A549 (cell line): ENCODE measurements at regions not wholly inside any gene's neighbourhood (a gene's known extent, or its start where the extent isn't known, plus 50 kb on each side); places are given as distances from the start of the nearest gene placed in this dataset.

Source experiments
- CBX8 ChIP-seq: fragments of 200-600 bp; sonication (generic); IDR thresholded peaks from 2 replicates; pipeline ENCODE4 v1.6.1; 2016
- EP300 ChIP-seq, 2 experiments: fragments of >200 bp; sonication (Bioruptor Twin); formaldehyde crosslinking; IDR thresholded peaks; 2 replicates in 1 of 2; 3 replicates in 1 of 2; pipeline ENCODE4 v1.6.1; 2016 to 2017
- POLR2A ChIP-seq: IDR thresholded peaks from 2 replicates; pipeline ENCODE4 v1.6.1; 2012; ENCODE audit warnings: mild to moderate bottlenecking, low read length
- RFX5 ChIP-seq: fragments of 450-650 bp; IDR thresholded peaks from 2 replicates; pipeline ENCODE4 v1.7.1; 2014; ENCODE audit warnings: antibody characterized with exemption, mild to moderate bottlenecking, moderate library complexity
- TF ChIP-seq, protein P1 (sequence below): fragments of 200-600 bp; sonication (generic); IDR thresholded peaks from 2 replicates; pipeline ENCODE4 v1.6.1; 2016; ENCODE audit warnings: antibody characterized with exemption, mild to moderate bottlenecking, moderate library complexity
- TF ChIP-seq, protein P2 (sequence below): fragments of >200 bp; sonication (Bioruptor Twin); formaldehyde crosslinking; IDR thresholded peaks from 3 replicates; pipeline ENCODE4 v1.5.1; 2016
- TF ChIP-seq, protein P3 (sequence below): fragments of 250-450 bp; sonication (Bioruptor Pico); IDR thresholded peaks from 2 replicates; pipeline ENCODE4 v1.5.0; 2021; ENCODE audit warnings: mild to moderate bottlenecking, moderate library complexity, borderline replicate concordance

DNA sequence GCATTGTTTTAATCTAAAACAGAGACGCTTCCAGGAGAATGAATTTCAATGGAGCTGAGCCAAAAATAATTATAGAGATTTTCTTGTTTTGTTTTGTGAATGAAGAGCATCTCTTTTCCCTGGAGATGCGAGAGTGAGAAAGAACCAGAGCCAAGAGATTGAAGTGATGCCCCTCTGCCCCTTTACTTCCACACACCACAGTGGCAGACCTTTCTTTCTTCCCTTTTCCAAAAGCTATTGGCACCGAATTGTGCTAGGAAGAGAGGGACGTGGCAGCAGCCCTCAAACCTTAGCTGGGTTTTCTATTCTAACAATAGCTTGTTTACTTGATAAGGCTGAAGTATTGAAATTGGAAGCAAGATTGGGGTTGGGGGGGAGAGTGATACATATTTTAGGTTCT, 133.0 kb upstream of the TMEM161B start:
- TF ChIP-seq, protein P1, sequence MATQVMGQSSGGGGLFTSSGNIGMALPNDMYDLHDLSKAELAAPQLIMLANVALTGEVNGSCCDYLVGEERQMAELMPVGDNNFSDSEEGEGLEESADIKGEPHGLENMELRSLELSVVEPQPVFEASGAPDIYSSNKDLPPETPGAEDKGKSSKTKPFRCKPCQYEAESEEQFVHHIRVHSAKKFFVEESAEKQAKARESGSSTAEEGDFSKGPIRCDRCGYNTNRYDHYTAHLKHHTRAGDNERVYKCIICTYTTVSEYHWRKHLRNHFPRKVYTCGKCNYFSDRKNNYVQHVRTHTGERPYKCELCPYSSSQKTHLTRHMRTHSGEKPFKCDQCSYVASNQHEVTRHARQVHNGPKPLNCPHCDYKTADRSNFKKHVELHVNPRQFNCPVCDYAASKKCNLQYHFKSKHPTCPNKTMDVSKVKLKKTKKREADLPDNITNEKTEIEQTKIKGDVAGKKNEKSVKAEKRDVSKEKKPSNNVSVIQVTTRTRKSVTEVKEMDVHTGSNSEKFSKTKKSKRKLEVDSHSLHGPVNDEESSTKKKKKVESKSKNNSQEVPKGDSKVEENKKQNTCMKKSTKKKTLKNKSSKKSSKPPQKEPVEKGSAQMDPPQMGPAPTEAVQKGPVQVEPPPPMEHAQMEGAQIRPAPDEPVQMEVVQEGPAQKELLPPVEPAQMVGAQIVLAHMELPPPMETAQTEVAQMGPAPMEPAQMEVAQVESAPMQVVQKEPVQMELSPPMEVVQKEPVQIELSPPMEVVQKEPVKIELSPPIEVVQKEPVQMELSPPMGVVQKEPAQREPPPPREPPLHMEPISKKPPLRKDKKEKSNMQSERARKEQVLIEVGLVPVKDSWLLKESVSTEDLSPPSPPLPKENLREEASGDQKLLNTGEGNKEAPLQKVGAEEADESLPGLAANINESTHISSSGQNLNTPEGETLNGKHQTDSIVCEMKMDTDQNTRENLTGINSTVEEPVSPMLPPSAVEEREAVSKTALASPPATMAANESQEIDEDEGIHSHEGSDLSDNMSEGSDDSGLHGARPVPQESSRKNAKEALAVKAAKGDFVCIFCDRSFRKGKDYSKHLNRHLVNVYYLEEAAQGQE: no peak
- TF ChIP-seq, protein P2, sequence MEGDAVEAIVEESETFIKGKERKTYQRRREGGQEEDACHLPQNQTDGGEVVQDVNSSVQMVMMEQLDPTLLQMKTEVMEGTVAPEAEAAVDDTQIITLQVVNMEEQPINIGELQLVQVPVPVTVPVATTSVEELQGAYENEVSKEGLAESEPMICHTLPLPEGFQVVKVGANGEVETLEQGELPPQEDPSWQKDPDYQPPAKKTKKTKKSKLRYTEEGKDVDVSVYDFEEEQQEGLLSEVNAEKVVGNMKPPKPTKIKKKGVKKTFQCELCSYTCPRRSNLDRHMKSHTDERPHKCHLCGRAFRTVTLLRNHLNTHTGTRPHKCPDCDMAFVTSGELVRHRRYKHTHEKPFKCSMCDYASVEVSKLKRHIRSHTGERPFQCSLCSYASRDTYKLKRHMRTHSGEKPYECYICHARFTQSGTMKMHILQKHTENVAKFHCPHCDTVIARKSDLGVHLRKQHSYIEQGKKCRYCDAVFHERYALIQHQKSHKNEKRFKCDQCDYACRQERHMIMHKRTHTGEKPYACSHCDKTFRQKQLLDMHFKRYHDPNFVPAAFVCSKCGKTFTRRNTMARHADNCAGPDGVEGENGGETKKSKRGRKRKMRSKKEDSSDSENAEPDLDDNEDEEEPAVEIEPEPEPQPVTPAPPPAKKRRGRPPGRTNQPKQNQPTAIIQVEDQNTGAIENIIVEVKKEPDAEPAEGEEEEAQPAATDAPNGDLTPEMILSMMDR: no peak
- TF ChIP-seq, protein P3, sequence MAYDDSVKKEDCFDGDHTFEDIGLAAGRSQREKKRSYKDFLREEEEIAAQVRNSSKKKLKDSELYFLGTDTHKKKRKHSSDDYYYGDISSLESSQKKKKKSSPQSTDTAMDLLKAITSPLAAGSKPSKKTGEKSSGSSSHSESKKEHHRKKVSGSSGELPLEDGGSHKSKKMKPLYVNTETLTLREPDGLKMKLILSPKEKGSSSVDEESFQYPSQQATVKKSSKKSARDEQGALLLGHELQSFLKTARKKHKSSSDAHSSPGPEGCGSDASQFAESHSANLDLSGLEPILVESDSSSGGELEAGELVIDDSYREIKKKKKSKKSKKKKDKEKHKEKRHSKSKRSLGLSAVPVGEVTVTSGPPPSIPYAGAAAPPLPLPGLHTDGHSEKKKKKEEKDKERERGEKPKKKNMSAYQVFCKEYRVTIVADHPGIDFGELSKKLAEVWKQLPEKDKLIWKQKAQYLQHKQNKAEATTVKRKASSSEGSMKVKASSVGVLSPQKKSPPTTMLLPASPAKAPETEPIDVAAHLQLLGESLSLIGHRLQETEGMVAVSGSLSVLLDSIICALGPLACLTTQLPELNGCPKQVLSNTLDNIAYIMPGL: no peak
- TF ChIP-seq POLR2A (no peak), RFX5 (no peak), EP300 (IDR thresholded peaks at IDR 0.05) (no peak), CBX8 (no peak)
